Parathyroid adenoma (tissue), 2 donors: ENCODE measurements at regions not wholly inside any gene's neighbourhood (a gene's known extent, or its start where the extent isn't known, plus 50 kb on each side); places are given as distances from the start of the nearest gene placed in this dataset.

ENCODE experiments used
- H2AFZ ChIP-seq: fragments of 300-600 bp; sonication (generic); one replicate; pipeline ENCODE4 v1.7.0; 2017; ENCODE audit warnings: antibody characterized with exemption, mild to moderate bottlenecking
- H3K27ac ChIP-seq: fragments of 300-600 bp; sonication (generic); one replicate; pipeline ENCODE4 v1.7.0; 2017
- H3K27me3 ChIP-seq: fragments of 300-600 bp; sonication (generic); one replicate; pipeline ENCODE4 v1.7.0; 2017; ENCODE audit warnings: low read length; ENCODE audit not compliant: control insufficient read depth, insufficient read depth
- H3K36me3 ChIP-seq: fragments of 300-600 bp; sonication (generic); one replicate; pipeline ENCODE4 v1.7.0; 2017; ENCODE audit warnings: low read length; ENCODE audit not compliant: control insufficient read depth, insufficient read depth
- H3K4me1 ChIP-seq: fragments of 300-600 bp; sonication (generic); one replicate; pipeline ENCODE4 v1.7.0; 2017; ENCODE audit warnings: control low read depth
- H3K4me2 ChIP-seq: fragments of 300-600 bp; sonication (generic); one replicate; pipeline ENCODE4 v1.7.0; 2017; ENCODE audit warnings: low read length
- H3K4me3 ChIP-seq: fragments of 300-600 bp; sonication (generic); one replicate; pipeline ENCODE4 v1.7.0; 2017; ENCODE audit warnings: low read depth, low read length
- H3K79me2 ChIP-seq: fragments of 300-600 bp; sonication (generic); one replicate; pipeline ENCODE4 v1.7.0; 2017; ENCODE audit warnings: control low read depth
- H3K9ac ChIP-seq: fragments of 300-600 bp; sonication (generic); one replicate; pipeline ENCODE4 v1.7.0; 2017; ENCODE audit warnings: mild to moderate bottlenecking
- H3K9me3 ChIP-seq: fragments of 300-600 bp; sonication (generic); one replicate; pipeline ENCODE4 v1.7.0; 2017; ENCODE audit warnings: low read length; ENCODE audit not compliant: control insufficient read depth
- CTCF ChIP-seq: fragments of 300-600 bp; sonication (generic); IDR thresholded peaks from one replicate; pipeline ENCODE4 v1.7.0; 2017; ENCODE audit warnings: antibody characterized with exemption, mild to moderate bottlenecking
- donor health status: primary hyperparathyroidism.

GRCh38 chr5:68415177-68416085 lies 199.9 kb downstream of the PIK3R1 start:
- Histone ChIP-seq H3K27ac (peak overlapping the region; percentile 61), H3K9me3 (no peaks in the 10 kb centered on the region), H3K27me3 (no peaks in the 10 kb centered on the region), H3K4me2 (no peak overlapping the region), H3K4me1 (peaks cover 25% of the 10 kb centered on the region), H3K36me3 (no peaks in the 10 kb centered on the region), H3K79me2 (no peaks in the 10 kb centered on the region), H3K4me3 (no peak overlapping the region), H2AFZ (peak overlapping the region; percentile 74), H3K9ac (no peak overlapping the region)
- no peak for TF ChIP-seq CTCF

DNA sequence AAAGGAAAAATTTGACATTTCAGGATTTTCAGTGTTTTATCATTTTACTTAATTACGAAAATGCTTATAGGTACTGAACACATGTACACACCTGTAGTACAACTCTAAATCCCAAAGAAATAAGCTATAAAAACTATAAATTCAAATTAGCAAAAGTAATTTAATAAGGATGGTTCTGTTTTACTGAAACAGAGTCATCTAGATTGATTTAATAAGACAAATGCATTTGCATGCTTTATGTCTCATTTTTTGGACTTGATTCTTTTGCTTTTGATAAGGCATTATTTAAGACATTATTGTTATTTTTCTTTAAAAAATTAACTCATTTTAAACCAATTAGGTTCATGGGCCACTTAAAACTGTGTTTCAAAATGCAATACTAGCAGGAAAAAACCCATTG lies 201.2 kb downstream of the PIK3R1 start:
- no peak for TF ChIP-seq CTCF
- Histone ChIP-seq H3K9me3 (no peaks in the 10 kb centered on the region), H3K4me1 (peaks cover 38% of the 10 kb centered on the region)

DNA sequence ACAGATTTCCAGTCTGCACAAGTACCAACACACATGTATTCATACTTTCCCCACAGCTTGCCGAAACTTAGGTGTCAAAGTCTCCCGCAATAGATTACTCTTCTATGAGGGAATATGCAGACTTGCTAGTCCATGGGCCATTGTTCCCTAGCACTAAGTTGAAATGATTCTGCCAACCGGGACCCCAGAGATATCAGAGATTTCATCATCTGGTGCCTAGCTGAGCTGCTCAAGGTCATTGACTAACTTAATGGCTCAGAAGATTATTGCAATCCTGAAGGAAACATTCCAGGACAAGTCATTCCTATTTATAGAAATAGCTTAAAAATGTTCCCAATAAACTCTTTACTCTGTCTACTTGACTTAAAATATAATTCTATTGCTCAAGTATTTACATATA lies 202.6 kb downstream of the PIK3R1 start:
- H3K4me2 ChIP-seq, result no peak overlapping the region
- peak overlapping the region; percentile 5 for H2AFZ ChIP-seq
- H3K36me3 ChIP-seq, result no peaks in the 10 kb centered on the region
- no peak overlapping the region for H3K9ac ChIP-seq
- TF ChIP-seq CTCF, result no peak
- no peaks in the 10 kb centered on the region for H3K9me3 ChIP-seq
- H3K79me2 ChIP-seq, result no peaks in the 10 kb centered on the region
- no peaks in the 10 kb centered on the region for H3K27me3 ChIP-seq
- no peak overlapping the region for H3K4me3 ChIP-seq
- peaks cover 51% of the 10 kb centered on the region for H3K4me1 ChIP-seq
- no peak overlapping the region for H3K27ac ChIP-seq

More for the DNA sequence above, 201.2 kb downstream of the PIK3R1 start:
- no peaks in the 10 kb centered on the region for H3K36me3 ChIP-seq
- H2AFZ ChIP-seq, result no peak overlapping the region
- no peak overlapping the region for H3K27ac ChIP-seq
- H3K79me2 ChIP-seq, result no peaks in the 10 kb centered on the region
- H3K4me2 ChIP-seq, result no peak overlapping the region
- H3K4me3 ChIP-seq, result no peak overlapping the region
- no peak overlapping the region for H3K9ac ChIP-seq
- no peaks in the 10 kb centered on the region for H3K27me3 ChIP-seq

DNA sequence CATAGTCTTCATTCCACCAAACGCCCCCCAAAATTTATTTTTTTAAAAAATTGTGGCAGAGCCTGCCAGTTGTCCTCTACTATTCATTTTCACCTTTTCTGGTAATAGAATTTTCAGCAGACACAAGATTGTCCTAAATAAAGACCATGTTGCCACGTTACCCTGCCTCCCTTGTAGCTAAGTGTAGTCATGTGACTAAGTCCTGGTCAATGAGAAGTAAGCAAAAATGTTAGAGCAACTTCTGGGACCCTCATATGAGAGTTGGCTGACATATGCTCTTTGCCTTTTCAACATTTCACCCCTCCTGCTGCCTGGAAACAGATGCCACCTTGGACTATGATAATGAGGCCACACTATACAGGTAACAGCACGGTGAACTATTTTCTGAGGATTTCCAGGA lies 203.1 kb downstream of the PIK3R1 start:
- Histone ChIP-seq H2AFZ (no peak overlapping the region), H3K4me3 (no peak overlapping the region), H3K9me3 (no peaks in the 10 kb centered on the region), H3K4me2 (no peak overlapping the region), H3K79me2 (no peaks in the 10 kb centered on the region), H3K27me3 (no peaks in the 10 kb centered on the region), H3K27ac (no peak overlapping the region), H3K9ac (no peak overlapping the region), H3K36me3 (no peaks in the 10 kb centered on the region), H3K4me1 (peaks cover 56% of the 10 kb centered on the region)
- TF ChIP-seq CTCF, result no peak
